ENCODE measurements at regions not wholly inside any gene's neighbourhood (a gene's known extent, or its start where the extent isn't known, plus 50 kb on each side); places are given as distances from the start of the nearest gene placed in this dataset.

GRCh38 chr11:24357620-24358410 lies 139.0 kb upstream of the LUZP2 start:
- H3K9ac ChIP-seq (ENCODE audit: low read depth, low read length): no peak overlapping the region
- no peaks in the 10 kb centered on the region for H3K36me3 ChIP-seq (ENCODE audit: insufficient read depth, low read depth, low read length)
- H3K9me3 ChIP-seq (ENCODE audit: insufficient read depth, low read depth, low read length): peaks cover 16% of the 10 kb centered on the region; the same call in 1 of the 2 replicates
- H3K4me3 ChIP-seq (ENCODE audit: low read length): no peak overlapping the region
- H3K27me3 ChIP-seq (ENCODE audit: insufficient read depth, low read length): no peaks in the 10 kb centered on the region
- no peak overlapping the region for H3K27ac ChIP-seq (ENCODE audit: low read length)
- no peaks in the 10 kb centered on the region for H3K4me1 ChIP-seq (ENCODE audit: insufficient read depth, low read length)

- H3K36me3 ChIP-seq (ENCODE audit: insufficient read depth, low read depth, low read length): no peaks in the 10 kb centered on the region
- no peaks in the 10 kb centered on the region; the same call in 1 of the 2 replicates for H3K4me1 ChIP-seq (ENCODE audit: insufficient read depth, low read length)
- no peak overlapping the region for H3K27ac ChIP-seq (ENCODE audit: low read length)
- H3K27me3 ChIP-seq (ENCODE audit: insufficient read depth, low read length): no peaks in the 10 kb centered on the region
- no peaks in the 10 kb centered on the region for H3K9me3 ChIP-seq (ENCODE audit: insufficient read depth, low read depth, low read length)
- H3K4me3 ChIP-seq (ENCODE audit: low read length): no peak overlapping the region
- H3K9ac ChIP-seq (ENCODE audit: low read depth, low read length): no peak overlapping the region
These were observed 124.4 kb upstream of the LUZP2 start for GRCh38 chr11:24372491-24372890.

DNA sequence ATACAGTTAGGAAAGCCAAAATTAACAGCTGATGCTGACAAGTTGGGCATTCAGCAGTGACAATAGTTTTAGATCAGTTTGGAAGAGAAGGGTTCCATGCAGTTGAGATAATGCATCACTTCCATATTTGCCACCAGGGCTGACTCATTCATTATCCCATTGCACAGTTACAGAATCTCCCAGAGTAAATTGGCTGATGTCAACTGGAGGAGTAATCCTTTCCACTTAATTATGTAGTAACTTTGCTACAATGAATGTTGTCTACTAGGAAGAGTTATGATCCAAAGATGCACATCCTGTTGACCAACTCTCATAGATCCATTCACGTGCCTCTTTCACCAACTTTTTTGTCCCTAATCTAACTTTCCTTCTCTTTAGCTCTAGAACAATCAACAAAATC lies 123.3 kb upstream of the LUZP2 start:
- Histone ChIP-seq H3K4me1 (ENCODE audit: insufficient read depth, low read length) (no peaks in the 10 kb centered on the region; the same call in 1 of the 2 replicates), H3K27me3 (ENCODE audit: insufficient read depth, low read length) (no peaks in the 10 kb centered on the region), H3K9ac (ENCODE audit: low read depth, low read length) (no peak overlapping the region), H3K9me3 (ENCODE audit: insufficient read depth, low read depth, low read length) (no peaks in the 10 kb centered on the region), H3K4me3 (ENCODE audit: low read length) (no peak overlapping the region), H3K27ac (ENCODE audit: low read length) (no peak overlapping the region), H3K36me3 (ENCODE audit: insufficient read depth, low read depth, low read length) (no peaks in the 10 kb centered on the region)

GRCh38 chr11:24375351-24375750 lies 121.5 kb upstream of the LUZP2 start:
- Histone ChIP-seq H3K9ac (ENCODE audit: low read depth, low read length) (no peak overlapping the region), H3K4me3 (ENCODE audit: low read length) (no peak overlapping the region), H3K27ac (ENCODE audit: low read length) (no peak overlapping the region), H3K27me3 (ENCODE audit: insufficient read depth, low read length) (no peaks in the 10 kb centered on the region), H3K36me3 (ENCODE audit: insufficient read depth, low read depth, low read length) (no peaks in the 10 kb centered on the region), H3K4me1 (ENCODE audit: insufficient read depth, low read length) (no peaks in the 10 kb centered on the region; the same call in 1 of the 2 replicates), H3K9me3 (ENCODE audit: insufficient read depth, low read depth, low read length) (no peaks in the 10 kb centered on the region)

DNA sequence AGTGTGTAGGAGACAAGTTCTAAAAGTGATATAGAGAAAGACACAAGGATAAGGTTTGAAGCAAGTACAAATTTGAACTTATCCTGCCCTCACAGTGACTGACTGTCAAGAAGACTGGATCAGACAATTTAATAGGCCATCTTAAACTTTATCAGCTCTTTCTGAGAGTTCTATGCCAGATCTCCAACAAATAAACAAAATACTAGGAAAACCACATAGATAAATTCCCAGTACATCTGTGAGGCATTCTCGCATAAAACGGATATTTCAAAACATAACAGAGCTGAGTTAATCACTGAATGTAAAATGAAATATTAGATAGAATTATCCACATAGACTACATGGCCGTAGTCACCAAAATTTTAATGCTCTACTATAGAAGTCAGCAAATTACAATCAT lies 120.9 kb upstream of the LUZP2 start:
- no peaks in the 10 kb centered on the region for H3K27me3 ChIP-seq (ENCODE audit: insufficient read depth, low read length)
- H3K9ac ChIP-seq (ENCODE audit: low read depth, low read length): no peak overlapping the region
- H3K4me3 ChIP-seq (ENCODE audit: low read length): no peak overlapping the region
- no peaks in the 10 kb centered on the region for H3K36me3 ChIP-seq (ENCODE audit: insufficient read depth, low read depth, low read length)
- no peaks in the 10 kb centered on the region for H3K9me3 ChIP-seq (ENCODE audit: insufficient read depth, low read depth, low read length)
- no peak overlapping the region for H3K27ac ChIP-seq (ENCODE audit: low read length)
- H3K4me1 ChIP-seq (ENCODE audit: insufficient read depth, low read length): no peaks in the 10 kb centered on the region; the same call in 1 of the 2 replicates

- Histone ChIP-seq H3K27ac (ENCODE audit: low read length) (no peak overlapping the region), H3K9me3 (ENCODE audit: insufficient read depth, low read depth, low read length) (no peaks in the 10 kb centered on the region), H3K9ac (ENCODE audit: low read depth, low read length) (no peak overlapping the region), H3K36me3 (ENCODE audit: insufficient read depth, low read depth, low read length) (no peaks in the 10 kb centered on the region), H3K4me3 (ENCODE audit: low read length) (no peak overlapping the region), H3K27me3 (ENCODE audit: insufficient read depth, low read length) (no peaks in the 10 kb centered on the region), H3K4me1 (ENCODE audit: insufficient read depth, low read length) (no peaks in the 10 kb centered on the region)
These were observed 113.7 kb upstream of the LUZP2 start for GRCh38 chr11:24383137-24383536.

- H3K27me3 ChIP-seq (ENCODE audit: insufficient read depth, low read length): no peaks in the 10 kb centered on the region
- H3K36me3 ChIP-seq (ENCODE audit: insufficient read depth, low read depth, low read length): no peaks in the 10 kb centered on the region
- H3K9me3 ChIP-seq (ENCODE audit: insufficient read depth, low read depth, low read length): no peaks in the 10 kb centered on the region
- no peaks in the 10 kb centered on the region for H3K4me1 ChIP-seq (ENCODE audit: insufficient read depth, low read length)
- no peak overlapping the region for H3K9ac ChIP-seq (ENCODE audit: low read depth, low read length)
- no peak overlapping the region for H3K27ac ChIP-seq (ENCODE audit: low read length)
- H3K4me3 ChIP-seq (ENCODE audit: low read length): no peak overlapping the region
These were observed 112.6 kb upstream of the LUZP2 start for GRCh38 chr11:24384240-24384639.

GRCh38 chr11:24386546-24387397 lies 110.1 kb upstream of the LUZP2 start:
- Histone ChIP-seq H3K9ac (ENCODE audit: low read depth, low read length) (no peak overlapping the region), H3K27me3 (ENCODE audit: insufficient read depth, low read length) (no peaks in the 10 kb centered on the region), H3K27ac (ENCODE audit: low read length) (no peak overlapping the region), H3K9me3 (ENCODE audit: insufficient read depth, low read depth, low read length) (no peaks in the 10 kb centered on the region), H3K4me3 (ENCODE audit: low read length) (no peak overlapping the region), H3K36me3 (ENCODE audit: insufficient read depth, low read depth, low read length) (no peaks in the 10 kb centered on the region), H3K4me1 (ENCODE audit: insufficient read depth, low read length) (no peaks in the 10 kb centered on the region)

DNA sequence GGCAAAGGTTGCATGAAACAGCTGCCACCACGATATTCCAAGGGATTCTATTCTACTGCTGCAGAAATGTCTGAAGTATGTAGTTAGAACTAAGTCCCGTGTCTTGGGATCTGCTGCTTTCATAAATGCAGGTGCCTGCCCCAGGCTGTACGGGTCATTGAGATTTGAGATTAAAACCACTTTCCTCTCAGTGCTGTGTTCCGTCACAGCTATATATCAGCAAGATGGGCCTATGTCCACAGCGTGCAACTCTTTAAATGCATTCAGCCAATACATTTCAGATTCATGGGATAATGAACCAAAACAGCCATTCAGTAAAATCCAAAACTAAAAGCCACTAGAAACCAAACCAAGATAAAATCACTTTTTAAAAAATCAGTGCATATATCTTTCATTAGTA lies 107.3 kb upstream of the LUZP2 start:
- Histone ChIP-seq H3K27ac (ENCODE audit: low read length) (no peak overlapping the region), H3K27me3 (ENCODE audit: insufficient read depth, low read length) (no peaks in the 10 kb centered on the region), H3K4me1 (ENCODE audit: insufficient read depth, low read length) (no peaks in the 10 kb centered on the region), H3K9me3 (ENCODE audit: insufficient read depth, low read depth, low read length) (no peaks in the 10 kb centered on the region), H3K9ac (ENCODE audit: low read depth, low read length) (no peak overlapping the region), H3K36me3 (ENCODE audit: insufficient read depth, low read depth, low read length) (no peaks in the 10 kb centered on the region), H3K4me3 (ENCODE audit: low read length) (no peak overlapping the region)

DNA sequence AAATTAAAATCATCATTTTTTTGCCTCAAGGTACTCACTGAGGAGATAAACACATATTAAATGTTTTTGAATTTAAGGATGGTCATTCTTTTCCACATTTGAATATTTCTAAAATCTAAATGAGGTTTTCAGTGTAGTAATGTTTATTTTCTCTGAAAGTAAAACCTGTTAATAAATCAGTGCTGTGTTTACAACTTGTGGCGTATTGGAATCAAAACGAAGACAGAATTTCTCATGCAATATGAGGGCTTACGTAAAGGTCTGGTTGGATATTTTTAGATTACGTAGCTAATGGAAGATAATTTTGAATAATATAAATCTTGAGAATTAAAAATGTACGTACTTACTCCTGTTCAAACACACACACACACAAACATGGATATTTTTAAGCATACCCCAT lies 106.8 kb upstream of the LUZP2 start:
- Histone ChIP-seq H3K36me3 (ENCODE audit: insufficient read depth, low read depth, low read length) (no peaks in the 10 kb centered on the region), H3K4me1 (ENCODE audit: insufficient read depth, low read length) (no peaks in the 10 kb centered on the region), H3K27ac (ENCODE audit: low read length) (no peak overlapping the region), H3K4me3 (ENCODE audit: low read length) (no peak overlapping the region), H3K9ac (ENCODE audit: low read depth, low read length) (no peak overlapping the region), H3K9me3 (ENCODE audit: insufficient read depth, low read depth, low read length) (no peaks in the 10 kb centered on the region), H3K27me3 (ENCODE audit: insufficient read depth, low read length) (no peaks in the 10 kb centered on the region)

- H3K9ac ChIP-seq (ENCODE audit: low read depth, low read length): no peak overlapping the region
- H3K4me1 ChIP-seq (ENCODE audit: insufficient read depth, low read length): no peaks in the 10 kb centered on the region
- H3K36me3 ChIP-seq (ENCODE audit: insufficient read depth, low read depth, low read length): no peaks in the 10 kb centered on the region
These were observed 106.1 kb upstream of the LUZP2 start for GRCh38 chr11:24390762-24391161.

GRCh38 chr11:24391167-24391566 lies 105.7 kb upstream of the LUZP2 start:
- Histone ChIP-seq H3K9me3 (ENCODE audit: insufficient read depth, low read depth, low read length) (no peaks in the 10 kb centered on the region), H3K27ac (ENCODE audit: low read length) (no peak overlapping the region), H3K9ac (ENCODE audit: low read depth, low read length) (no peak overlapping the region), H3K4me3 (ENCODE audit: low read length) (no peak overlapping the region), H3K36me3 (ENCODE audit: insufficient read depth, low read depth, low read length) (no peaks in the 10 kb centered on the region), H3K27me3 (ENCODE audit: insufficient read depth, low read length) (no peaks in the 10 kb centered on the region), H3K4me1 (ENCODE audit: insufficient read depth, low read length) (no peaks in the 10 kb centered on the region)

More at GRCh38 chr11:24390762-24391161, 106.1 kb upstream of the LUZP2 start:
- Histone ChIP-seq H3K27ac (ENCODE audit: low read length) (no peak overlapping the region), H3K9me3 (ENCODE audit: insufficient read depth, low read depth, low read length) (no peaks in the 10 kb centered on the region), H3K4me3 (ENCODE audit: low read length) (no peak overlapping the region), H3K27me3 (ENCODE audit: insufficient read depth, low read length) (no peaks in the 10 kb centered on the region)
